ENCODE measurements at regions not wholly inside any gene's neighbourhood (a gene's known extent, or its start where the extent isn't known, plus 50 kb on each side); places are given as distances from the start of the nearest gene placed in this dataset.
A peak's percentile ranks its signal among the peaks of the same experiment; 100 is the strongest.

- DNase-seq (ENCODE audit: low spot score in 2 of 2) = no peak
- Histone ChIP-seq H3K27me3 (no peaks in the 10 kb centered on the region), H3K9me3 (no peaks in the 10 kb centered on the region), H3K4me3 (no peak overlapping the region), H3K4me1 (no peaks in the 10 kb centered on the region), H3K27ac (no peak overlapping the region), H3K36me3 (no peaks in the 10 kb centered on the region)
- WGBS = 88% methylated on average over 6 of the region's 6 CpGs
- no peak for TF ChIP-seq POLR2A (IDR thresholded peaks at IDR 0.05)
- TF ChIP-seq POLR2AphosphoS5 (IDR thresholded peaks at IDR 0.05) = no peak
- no peak for TF ChIP-seq EP300 (IDR thresholded peaks at IDR 0.05)
Measured at GRCh38 chr2:38474715-38475566, 97.9 kb upstream of the ATL2 start.

GRCh38 chr2:38474021-38474456, 97.0 kb upstream of the ATL2 start:
- no peak overlapping the region for H3K4me3 ChIP-seq
- H3K4me1 ChIP-seq = no peaks in the 10 kb centered on the region
- no peak for TF ChIP-seq EP300 (IDR thresholded peaks at IDR 0.05)
- TF ChIP-seq POLR2AphosphoS5 (IDR thresholded peaks at IDR 0.05) = no peak
- no peak for TF ChIP-seq CTCF (IDR thresholded peaks at IDR 0.05)
- no peak for TF ChIP-seq POLR2A (IDR thresholded peaks at IDR 0.05)
- no peak for DNase-seq (ENCODE audit: low spot score in 2 of 2)
- no peaks in the 10 kb centered on the region for H3K27me3 ChIP-seq
- no peak overlapping the region for H3K27ac ChIP-seq
- H3K9me3 ChIP-seq = no peaks in the 10 kb centered on the region
- no peaks in the 10 kb centered on the region for H3K36me3 ChIP-seq
- 57% methylated on average over 3 of the region's 3 CpGs for WGBS

- Histone ChIP-seq H3K9me3 (no peaks in the 10 kb centered on the region), H3K27ac (no peak overlapping the region), H3K4me1 (no peaks in the 10 kb centered on the region), H3K27me3 (no peaks in the 10 kb centered on the region), H3K4me3 (no peak overlapping the region), H3K36me3 (no peaks in the 10 kb centered on the region)
- TF ChIP-seq POLR2AphosphoS5 (IDR thresholded peaks at IDR 0.05) = no peak
- no peak for TF ChIP-seq EP300 (IDR thresholded peaks at IDR 0.05)
- TF ChIP-seq CTCF (IDR thresholded peaks at IDR 0.05) = no peak
- TF ChIP-seq POLR2A (IDR thresholded peaks at IDR 0.05) = no peak
- 84% methylated on average over 5 of the region's 5 CpGs for WGBS
- DNase-seq (ENCODE audit: low spot score in 2 of 2) = no peak
Measured at GRCh38 chr2:38473333-38474005, 96.4 kb upstream of the ATL2 start.

GRCh38 chr2:38470115-38470514, 93.0 kb upstream of the ATL2 start:
- Histone ChIP-seq H3K27me3 (no peaks in the 10 kb centered on the region), H3K4me3 (no peak overlapping the region), H3K36me3 (no peaks in the 10 kb centered on the region), H3K9me3 (no peaks in the 10 kb centered on the region), H3K4me1 (peaks cover 16% of the 10 kb centered on the region), H3K27ac (no peak overlapping the region)
- TF ChIP-seq CTCF (IDR thresholded peaks at IDR 0.05) (no peak), EP300 (IDR thresholded peaks at IDR 0.05) (no peak), POLR2AphosphoS5 (IDR thresholded peaks at IDR 0.05) (no peak), POLR2A (IDR thresholded peaks at IDR 0.05) (no peak)
- 93% methylated on average over 3 of the region's 3 CpGs for WGBS
- DNase-seq (ENCODE audit: low spot score in 2 of 2) = no peak

- 47% methylated on average over 3 of the region's 3 CpGs for WGBS
- Histone ChIP-seq H3K36me3 (no peaks in the 10 kb centered on the region), H3K27ac (peak overlapping the region; percentile 25), H3K9me3 (no peaks in the 10 kb centered on the region), H3K4me1 (peaks cover 16% of the 10 kb centered on the region), H3K27me3 (no peaks in the 10 kb centered on the region), H3K4me3 (no peak overlapping the region)
- DNase-seq (ENCODE audit: low spot score in 2 of 2) = no peak
- TF ChIP-seq CTCF (IDR thresholded peaks at IDR 0.05) (no peak), POLR2AphosphoS5 (IDR thresholded peaks at IDR 0.05) (no peak), POLR2A (IDR thresholded peaks at IDR 0.05) (no peak), EP300 (IDR thresholded peaks at IDR 0.05) (no peak)
Measured at GRCh38 chr2:38467768-38468455, 90.8 kb upstream of the ATL2 start.

Data from suprapubic skin (tissue), 4 donors.